ENCODE measurements at regions not wholly inside any gene's neighbourhood (a gene's known extent, or its start where the extent isn't known, plus 50 kb on each side); places are given as distances from the start of the nearest gene placed in this dataset.

GRCh38 chr5:148933903-148934432 lies 107.6 kb downstream of the ADRB2 start:
- no peaks in the 10 kb centered on the region for H3K27me3 ChIP-seq
- H3K27ac ChIP-seq, result no peak overlapping the region
- H3K36me3 ChIP-seq, result no peaks in the 10 kb centered on the region
- intact Hi-C loops (cut with DNase I), result no loop called here
- H3K9me3 ChIP-seq, result no peaks in the 10 kb centered on the region
- peaks cover 0 to 23% (median 0%) of the 10 kb centered on the region in 4 donors for H3K4me1 ChIP-seq
- 83% methylated on average over 1 of the region's 1 CpG for WGBS (ENCODE audit: insufficient coverage, low coverage, low lambda C conversion rate, missing lambda C conversion rate)
- TF ChIP-seq POLR2A (IDR thresholded peaks at IDR 0.05) (no peak), CTCF (IDR thresholded peaks at IDR 0.05) (no peak)
- ATAC-seq, result peak in 1 of 4 donors; percentile 33
- DNase-seq, result no peak
- H3K4me3 ChIP-seq, result no peak overlapping the region

GRCh38 chr5:148934895-148935400 lies 108.5 kb downstream of the ADRB2 start:
- 52% methylated on average over 2 of the region's 2 CpGs for WGBS (ENCODE audit: insufficient coverage, low coverage, low lambda C conversion rate, missing lambda C conversion rate)
- no peak for DNase-seq
- H3K27ac ChIP-seq, result no peak overlapping the region
- no peaks in the 10 kb centered on the region for H3K27me3 ChIP-seq
- no peaks in the 10 kb centered on the region for H3K9me3 ChIP-seq
- no peak overlapping the region for H3K4me3 ChIP-seq
- intact Hi-C loops (cut with DNase I), result no loop called here
- H3K4me1 ChIP-seq, result peaks cover 0 to 23% (median 0%) of the 10 kb centered on the region in 4 donors
- no peak for ATAC-seq
- H3K36me3 ChIP-seq, result no peaks in the 10 kb centered on the region
- no peak for TF ChIP-seq POLR2A (IDR thresholded peaks at IDR 0.05)
- TF ChIP-seq CTCF (IDR thresholded peaks at IDR 0.05), result no peak

- H3K27ac ChIP-seq, result no peak overlapping the region
Observed at GRCh38 chr5:148937239-148937638, 110.8 kb downstream of the ADRB2 start.

GRCh38 chr5:148937830-148938521 lies 111.6 kb downstream of the ADRB2 start:
- Histone ChIP-seq H3K27me3 (no peaks in the 10 kb centered on the region), H3K9me3 (no peaks in the 10 kb centered on the region), H3K27ac (no peak overlapping the region), H3K36me3 (no peaks in the 10 kb centered on the region), H3K4me3 (no peak overlapping the region), H3K4me1 (peaks cover 0 to 10% (median 0%) of the 10 kb centered on the region in 4 donors)
- intact Hi-C loops (cut with DNase I), result no loop called here
- TF ChIP-seq POLR2A (IDR thresholded peaks at IDR 0.05), result no peak
- no peak for ATAC-seq
- WGBS (ENCODE audit: insufficient coverage, low coverage, low lambda C conversion rate, missing lambda C conversion rate), result 90% methylated on average over 4 of the region's 4 CpGs
- no peak for DNase-seq

More at GRCh38 chr5:148937239-148937638, 110.8 kb downstream of the ADRB2 start:
- no peak overlapping the region for H3K4me3 ChIP-seq
- TF ChIP-seq CTCF (IDR thresholded peaks at IDR 0.05) (no peak), POLR2A (IDR thresholded peaks at IDR 0.05) (no peak)
- H3K27me3 ChIP-seq, result no peaks in the 10 kb centered on the region
- DNase-seq, result no peak
- intact Hi-C loops (cut with DNase I), result no loop called here
- H3K36me3 ChIP-seq, result no peaks in the 10 kb centered on the region
- no peaks in the 10 kb centered on the region for H3K9me3 ChIP-seq
- WGBS (ENCODE audit: insufficient coverage, low coverage, low lambda C conversion rate, missing lambda C conversion rate), result 91% methylated on average over 1 of the region's 1 CpG
- H3K4me1 ChIP-seq, result peaks cover 0 to 18% (median 0%) of the 10 kb centered on the region in 4 donors
- ATAC-seq, result no peak

GRCh38 chr5:148938522-148938882 lies 112.1 kb downstream of the ADRB2 start:
- H3K4me1 ChIP-seq, result peaks cover 0 to 8% (median 0%) of the 10 kb centered on the region in 4 donors
- intact Hi-C loops (cut with DNase I), result no loop called here
- DNase-seq (no peak), ATAC-seq (no peak)
- no peaks in the 10 kb centered on the region for H3K36me3 ChIP-seq
- H3K27me3 ChIP-seq, result no peaks in the 10 kb centered on the region
- no peak for TF ChIP-seq CTCF (IDR thresholded peaks at IDR 0.05)
- no peak for TF ChIP-seq POLR2A (IDR thresholded peaks at IDR 0.05)
- no peaks in the 10 kb centered on the region for H3K9me3 ChIP-seq
- 94% methylated on average over 3 of the region's 3 CpGs for WGBS (ENCODE audit: insufficient coverage, low coverage, low lambda C conversion rate, missing lambda C conversion rate)
- no peak overlapping the region for H3K4me3 ChIP-seq
- no peak overlapping the region for H3K27ac ChIP-seq

All from right lobe of liver (tissue), 6 donors.